OCI-LY3 (cell line): ENCODE measurements at regions not wholly inside any gene's neighbourhood (a gene's known extent, or its start where the extent isn't known, plus 50 kb on each side); places are given as distances from the start of the nearest gene placed in this dataset.

ENCODE experiments used
- EZH2phosphoT487 ChIP-seq: fragments of 200-600 bp; shearing (Covaris generic); IDR thresholded peaks from 2 replicates; pipeline ENCODE4 v1.6.1; 2018; ENCODE audit warnings: antibody characterized with exemption, mixed run types, low read depth
- TF ChIP-seq, protein P1 (sequence below): fragments of 200-600, 300-600 bp; sonication (generic); IDR thresholded peaks from 2 replicates; pipeline ENCODE4 v1.5.1; 2014; ENCODE audit warnings: antibody characterized with exemption, low read length, low read depth

DNA sequence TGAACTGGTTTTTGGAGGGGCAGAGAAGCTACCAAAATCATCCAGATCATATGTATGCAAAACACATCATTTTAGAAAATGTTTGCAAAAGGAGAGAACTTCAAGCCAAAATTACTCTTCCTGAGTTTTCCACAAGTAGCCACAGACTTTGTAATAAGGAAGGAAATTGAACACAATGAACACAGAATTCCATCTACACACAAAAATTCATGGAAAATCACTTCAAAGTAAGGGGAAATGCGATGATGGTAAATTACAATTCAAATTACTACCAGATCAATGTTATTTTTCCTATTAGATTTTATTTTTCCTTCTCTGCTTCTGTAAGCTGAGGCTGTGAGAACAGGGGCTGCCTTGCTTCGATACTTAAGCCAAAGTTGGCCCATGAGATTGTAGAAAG, 172.1 kb upstream of the ARL4C start:
- TF ChIP-seq, protein P1, sequence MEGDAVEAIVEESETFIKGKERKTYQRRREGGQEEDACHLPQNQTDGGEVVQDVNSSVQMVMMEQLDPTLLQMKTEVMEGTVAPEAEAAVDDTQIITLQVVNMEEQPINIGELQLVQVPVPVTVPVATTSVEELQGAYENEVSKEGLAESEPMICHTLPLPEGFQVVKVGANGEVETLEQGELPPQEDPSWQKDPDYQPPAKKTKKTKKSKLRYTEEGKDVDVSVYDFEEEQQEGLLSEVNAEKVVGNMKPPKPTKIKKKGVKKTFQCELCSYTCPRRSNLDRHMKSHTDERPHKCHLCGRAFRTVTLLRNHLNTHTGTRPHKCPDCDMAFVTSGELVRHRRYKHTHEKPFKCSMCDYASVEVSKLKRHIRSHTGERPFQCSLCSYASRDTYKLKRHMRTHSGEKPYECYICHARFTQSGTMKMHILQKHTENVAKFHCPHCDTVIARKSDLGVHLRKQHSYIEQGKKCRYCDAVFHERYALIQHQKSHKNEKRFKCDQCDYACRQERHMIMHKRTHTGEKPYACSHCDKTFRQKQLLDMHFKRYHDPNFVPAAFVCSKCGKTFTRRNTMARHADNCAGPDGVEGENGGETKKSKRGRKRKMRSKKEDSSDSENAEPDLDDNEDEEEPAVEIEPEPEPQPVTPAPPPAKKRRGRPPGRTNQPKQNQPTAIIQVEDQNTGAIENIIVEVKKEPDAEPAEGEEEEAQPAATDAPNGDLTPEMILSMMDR, result no peak
- no peak for TF ChIP-seq EZH2phosphoT487
